Upper lobe of left lung (tissue), 6 donors: ENCODE measurements at regions not wholly inside any gene's neighbourhood (a gene's known extent, or its start where the extent isn't known, plus 50 kb on each side); places are given as distances from the start of the nearest gene placed in this dataset.

Experiments
- ATAC-seq, 2 donors: fragments of 200-7000 bp; cut with Tn5 transposase; one replicate each; pipeline ENCODE4 v1.9.1; 2022; ENCODE audit warnings: mild to moderate bottlenecking in 2 of 2, moderate library complexity in 2 of 2; ENCODE audit not compliant: low FRiP score in 2 of 2
- DNase-seq, 2 donors: peaks; one replicate each; pipeline ENCODE4 v3.0.0-alpha.2; 2019 to 2020
- H3K27ac ChIP-seq, 4 donors: fragments of 200-600 bp; sonication (generic); one replicate each; pipeline ENCODE4 v1.5.1; 2016 to 2019
- H3K27me3 ChIP-seq, 4 donors: fragments of 200-600 bp; sonication (generic); one replicate each; pipeline ENCODE4 v1.5.1; 2017 to 2019
- H3K36me3 ChIP-seq, 4 donors: fragments of 200-600 bp; sonication (generic); one replicate each; pipeline ENCODE4 v1.5.1; 2016 to 2019
- H3K4me1 ChIP-seq, 4 donors: fragments of 200-600 bp; sonication (generic); one replicate each; pipeline ENCODE4 v1.5.1; 2018 to 2019
- H3K4me3 ChIP-seq, 4 donors: fragments of 200-600 bp; sonication (generic); one replicate each; pipeline ENCODE4 v1.5.1; 2017 to 2019; ENCODE audit warnings: mild to moderate bottlenecking in 2 of 4, moderate library complexity in 1 of 4
- H3K9me3 ChIP-seq, 4 donors: fragments of 200-600 bp; sonication (generic); one replicate each; pipeline ENCODE4 v1.5.1; 2018 to 2019
- EP300 ChIP-seq, 4 donors: sonication (generic); formaldehyde crosslinking; IDR thresholded peaks; one replicate each; pipeline ENCODE4 v1.5.1; 2017; ENCODE audit warnings: antibody characterized with exemption in 4 of 4, control low read depth in 2 of 4
- POLR2A ChIP-seq, 4 donors: fragments of 450-650 bp; IDR thresholded peaks; one replicate each; pipeline ENCODE4 v1.5.1; 2016 to 2017; ENCODE audit warnings: antibody characterized with exemption in 4 of 4, mild to moderate bottlenecking in 2 of 4
- POLR2AphosphoS5 ChIP-seq, 2 donors: sonication (generic); formaldehyde crosslinking; IDR thresholded peaks; one replicate each; pipeline ENCODE4 v1.5.1; 2017; ENCODE audit warnings: antibody characterized with exemption in 2 of 2
- WGBS, 2 donors: methylation state at CpG; one replicate each; pipeline ENCODE4 v1.1.5; 2017 to 2018; 5-methylcytosine and 5-hydroxymethylcytosine counted together
- TF ChIP-seq, protein P1 (sequence below), 6 experiments: fragments of 450-650 bp in 4 of 6; fragments of 200-600 bp in 2 of 6; sonication (generic) in 2 of 6; IDR thresholded peaks; one replicate each; pipeline ENCODE4 v1.5.1; 2016 to 2019; ENCODE audit warnings: antibody characterized with exemption in 6 of 6
- donor health status: DM: no; HTN: no; CAD: no; lungs with moderate emphysema.
- donor health status: DM: no; HTN: yes; CAD: no; lungs with severe emphysema.

DNA sequence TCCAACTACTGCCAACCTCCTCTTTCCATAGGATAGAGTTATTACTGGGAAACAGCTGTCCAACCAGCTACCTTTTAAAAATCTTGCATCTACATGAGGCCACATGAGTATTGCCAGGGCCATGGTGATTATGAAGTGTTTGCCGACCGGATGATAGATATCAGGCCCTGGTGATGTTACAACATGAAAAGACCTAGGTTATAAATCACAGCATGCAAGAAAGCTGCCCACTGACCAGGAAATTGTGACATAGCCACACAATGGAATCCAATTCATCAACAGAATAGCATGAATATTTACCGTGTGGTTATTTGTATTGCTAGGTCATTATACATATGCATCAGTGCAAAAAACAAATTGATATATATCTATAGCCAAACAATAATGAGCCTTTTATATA lies 517.0 kb downstream of the INHBA start:
- WGBS, 2 donors: 51 to 56% methylated on average over 3 of the region's 3 CpGs
- TF ChIP-seq POLR2A (IDR thresholded peaks at IDR 0.05) (no peak), POLR2AphosphoS5 (IDR thresholded peaks at IDR 0.05) (no peak), EP300 (IDR thresholded peaks at IDR 0.05) (no peak)
- TF ChIP-seq, protein P1, sequence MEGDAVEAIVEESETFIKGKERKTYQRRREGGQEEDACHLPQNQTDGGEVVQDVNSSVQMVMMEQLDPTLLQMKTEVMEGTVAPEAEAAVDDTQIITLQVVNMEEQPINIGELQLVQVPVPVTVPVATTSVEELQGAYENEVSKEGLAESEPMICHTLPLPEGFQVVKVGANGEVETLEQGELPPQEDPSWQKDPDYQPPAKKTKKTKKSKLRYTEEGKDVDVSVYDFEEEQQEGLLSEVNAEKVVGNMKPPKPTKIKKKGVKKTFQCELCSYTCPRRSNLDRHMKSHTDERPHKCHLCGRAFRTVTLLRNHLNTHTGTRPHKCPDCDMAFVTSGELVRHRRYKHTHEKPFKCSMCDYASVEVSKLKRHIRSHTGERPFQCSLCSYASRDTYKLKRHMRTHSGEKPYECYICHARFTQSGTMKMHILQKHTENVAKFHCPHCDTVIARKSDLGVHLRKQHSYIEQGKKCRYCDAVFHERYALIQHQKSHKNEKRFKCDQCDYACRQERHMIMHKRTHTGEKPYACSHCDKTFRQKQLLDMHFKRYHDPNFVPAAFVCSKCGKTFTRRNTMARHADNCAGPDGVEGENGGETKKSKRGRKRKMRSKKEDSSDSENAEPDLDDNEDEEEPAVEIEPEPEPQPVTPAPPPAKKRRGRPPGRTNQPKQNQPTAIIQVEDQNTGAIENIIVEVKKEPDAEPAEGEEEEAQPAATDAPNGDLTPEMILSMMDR (IDR thresholded peaks at IDR 0.05): no peak

DNA sequence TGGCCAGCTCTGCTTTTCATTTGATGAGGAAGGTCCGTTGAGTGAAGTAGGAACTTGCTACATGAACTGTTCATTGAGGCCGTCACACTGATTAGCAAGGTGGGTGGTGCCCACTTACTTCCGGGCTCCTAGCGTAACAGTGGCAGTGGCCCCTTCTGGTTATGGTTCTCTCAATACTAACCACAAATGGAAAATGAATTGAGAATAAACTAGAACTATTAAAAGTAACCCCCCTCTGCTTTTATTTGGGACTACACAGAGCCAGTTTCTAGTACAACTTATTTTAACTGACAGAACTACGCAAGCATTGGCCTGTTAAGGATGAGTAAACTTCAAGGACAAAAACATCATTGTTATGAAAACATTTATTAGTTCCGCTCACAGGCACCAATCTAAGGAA lies 519.1 kb downstream of the INHBA start:
- H3K36me3 ChIP-seq: no peaks in the 10 kb centered on the region
- no peak for ATAC-seq
- no peak for DNase-seq
- H3K4me1 ChIP-seq: no peaks in the 10 kb centered on the region
- WGBS, 2 donors: 86 to 89% methylated on average over 6 of the region's 6 CpGs
- no peak for TF ChIP-seq POLR2AphosphoS5 (IDR thresholded peaks at IDR 0.05)
- TF ChIP-seq EP300 (IDR thresholded peaks at IDR 0.05): no peak
- TF ChIP-seq, protein P1 (IDR thresholded peaks at IDR 0.05): no peak
- no peak for TF ChIP-seq POLR2A (IDR thresholded peaks at IDR 0.05)
- no peak overlapping the region for H3K27ac ChIP-seq
- no peaks in the 10 kb centered on the region for H3K9me3 ChIP-seq
- H3K4me3 ChIP-seq: no peak overlapping the region
- no peaks in the 10 kb centered on the region for H3K27me3 ChIP-seq

More for the DNA sequence above, 517.0 kb downstream of the INHBA start:
- Histone ChIP-seq H3K4me3 (no peak overlapping the region), H3K4me1 (no peaks in the 10 kb centered on the region), H3K36me3 (no peaks in the 10 kb centered on the region), H3K27ac (no peak overlapping the region), H3K9me3 (no peaks in the 10 kb centered on the region), H3K27me3 (no peaks in the 10 kb centered on the region)
- ATAC-seq (no peak), DNase-seq (no peak)

DNA sequence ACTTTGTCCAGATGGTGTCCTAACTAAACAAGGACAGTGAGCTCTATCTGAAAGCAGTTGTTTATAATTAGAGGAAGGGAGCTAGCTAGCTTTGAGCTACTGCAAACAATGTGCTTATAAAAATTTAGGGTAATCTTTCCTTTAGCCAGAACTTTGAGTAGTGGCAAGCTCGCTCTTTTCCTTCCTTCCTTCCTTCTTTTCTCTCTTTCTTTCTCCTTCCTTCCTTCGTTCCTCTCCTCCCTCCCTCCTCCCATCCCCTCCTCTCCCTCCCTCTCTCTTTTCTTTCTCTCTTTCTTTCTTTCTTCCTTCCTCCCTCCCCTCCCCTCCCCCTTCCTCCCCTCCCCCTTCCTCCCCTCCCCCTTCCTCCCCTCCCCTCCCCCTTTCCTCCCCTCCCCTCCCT lies 520.1 kb downstream of the INHBA start:
- ATAC-seq (no peak), DNase-seq (no peak)
- H3K4me3 ChIP-seq: no peak overlapping the region
- TF ChIP-seq, protein P1 (IDR thresholded peaks at IDR 0.05): no peak
- no peak for TF ChIP-seq POLR2A (IDR thresholded peaks at IDR 0.05)
- no peak for TF ChIP-seq EP300 (IDR thresholded peaks at IDR 0.05)
- no peak for TF ChIP-seq POLR2AphosphoS5 (IDR thresholded peaks at IDR 0.05)
- no peaks in the 10 kb centered on the region for H3K9me3 ChIP-seq
- H3K27ac ChIP-seq: no peak overlapping the region
- 77 to 88% methylated on average over 2 of the region's 2 CpGs for WGBS, 2 donors
- H3K27me3 ChIP-seq: no peaks in the 10 kb centered on the region
- no peaks in the 10 kb centered on the region for H3K4me1 ChIP-seq
- H3K36me3 ChIP-seq: no peaks in the 10 kb centered on the region

DNA sequence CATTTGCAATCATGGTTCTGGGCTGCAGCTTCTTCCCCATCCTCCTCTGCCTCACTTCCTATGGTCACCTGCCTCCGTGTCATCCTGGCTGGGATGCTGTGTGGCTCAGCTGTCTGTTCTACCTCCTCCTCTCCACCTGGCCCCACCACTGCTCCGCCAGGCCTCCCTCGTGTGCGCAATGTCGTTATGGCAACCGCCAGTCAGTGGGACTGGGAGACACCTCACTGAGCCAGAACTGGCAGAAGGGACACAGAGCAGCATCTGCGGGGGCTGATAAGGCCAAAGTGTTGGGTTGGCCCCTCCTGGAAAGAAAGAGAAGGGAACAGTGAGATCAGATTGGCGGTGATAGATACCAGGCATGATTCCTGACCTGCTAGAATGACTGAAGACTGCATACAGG lies 527.5 kb downstream of the INHBA start:
- H3K4me1 ChIP-seq: no peaks in the 10 kb centered on the region
- no peaks in the 10 kb centered on the region for H3K36me3 ChIP-seq
- H3K4me3 ChIP-seq: no peak overlapping the region
- no peak for ATAC-seq
- H3K27ac ChIP-seq: no peak overlapping the region
- H3K27me3 ChIP-seq: no peaks in the 10 kb centered on the region
- WGBS, 2 donors: 90% methylated on average over 8 of the region's 8 CpGs
- DNase-seq: peak in 1 of 2 donors; percentile 24
- TF ChIP-seq EP300 (IDR thresholded peaks at IDR 0.05) (no peak), POLR2AphosphoS5 (IDR thresholded peaks at IDR 0.05) (no peak), POLR2A (IDR thresholded peaks at IDR 0.05) (no peak)
- TF ChIP-seq, protein P1 (IDR thresholded peaks at IDR 0.05): no peak
- H3K9me3 ChIP-seq: no peaks in the 10 kb centered on the region

DNA sequence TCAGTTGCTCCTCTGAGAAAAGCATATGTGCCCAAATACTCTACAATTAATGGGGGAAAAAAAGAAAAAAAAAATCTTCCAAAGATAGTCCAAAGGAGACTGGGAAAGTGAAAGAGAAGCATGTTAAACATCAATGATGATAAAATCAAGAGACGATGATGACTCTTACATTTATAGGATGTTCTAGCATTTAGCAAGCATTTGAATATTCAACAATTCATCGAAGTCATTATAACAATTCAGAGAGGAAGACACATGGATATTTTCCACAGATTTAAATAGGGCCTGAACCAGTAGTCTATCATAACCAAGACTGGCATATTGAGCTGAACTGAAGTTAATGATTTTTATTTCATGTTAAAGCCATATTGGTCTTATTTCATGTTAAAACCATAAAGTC lies 528.4 kb downstream of the INHBA start:
- no peaks in the 10 kb centered on the region for H3K4me1 ChIP-seq
- no peaks in the 10 kb centered on the region for H3K27me3 ChIP-seq
- TF ChIP-seq, protein P1 (IDR thresholded peaks at IDR 0.05): no peak
- TF ChIP-seq POLR2A (IDR thresholded peaks at IDR 0.05): no peak
- TF ChIP-seq POLR2AphosphoS5 (IDR thresholded peaks at IDR 0.05): no peak
- no peak for TF ChIP-seq EP300 (IDR thresholded peaks at IDR 0.05)
- DNase-seq: no peak
- H3K36me3 ChIP-seq: no peaks in the 10 kb centered on the region
- no peak overlapping the region for H3K27ac ChIP-seq
- 88 to 93% methylated on average over 2 of the region's 2 CpGs for WGBS, 2 donors
- H3K4me3 ChIP-seq: no peak overlapping the region
- no peak for ATAC-seq
- no peaks in the 10 kb centered on the region for H3K9me3 ChIP-seq
